ENCODE measurements at regions not wholly inside any gene's neighbourhood (a gene's known extent, or its start where the extent isn't known, plus 50 kb on each side); places are given as distances from the start of the nearest gene placed in this dataset.

DNA sequence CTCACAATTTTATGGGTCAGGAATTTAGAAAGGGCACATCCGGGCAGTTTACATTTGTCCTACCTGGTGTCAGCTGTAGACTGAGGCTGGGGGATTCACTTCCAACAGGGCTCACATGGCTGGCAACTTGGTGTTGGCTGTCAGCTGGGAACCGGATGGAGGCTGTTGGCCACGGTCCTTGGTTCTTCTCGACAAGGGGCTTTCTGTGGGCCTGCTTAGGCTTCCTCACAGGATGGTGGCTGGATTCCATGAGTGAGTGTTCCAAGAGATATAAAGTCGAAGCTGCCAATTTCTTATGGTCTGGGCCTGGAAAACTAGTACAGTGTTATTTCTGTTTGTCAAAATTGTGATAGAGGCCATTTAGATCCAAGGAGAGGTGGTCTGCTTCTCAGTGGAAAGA is 127.9 kb downstream of the PTCSC3 start:
- Histone ChIP-seq H3K27ac (ENCODE audit: poor library complexity, severe bottlenecking) (no peak overlapping the region), H3K27me3 (ENCODE audit: insufficient read depth, poor library complexity, severe bottlenecking) (peaks cover 11% of the 10 kb centered on the region), H3K9me3 (ENCODE audit: severe bottlenecking) (no peaks in the 10 kb centered on the region), H3K4me3 (ENCODE audit: severe bottlenecking) (no peak overlapping the region), H3K4me1 (ENCODE audit: insufficient read depth, poor library complexity, severe bottlenecking) (no peaks in the 10 kb centered on the region), H3K36me3 (ENCODE audit: low read depth) (no peaks in the 10 kb centered on the region)
- no peak for DNase-seq (ENCODE audit: low spot score)
- ATAC-seq (ENCODE audit: low read depth): no peak
- TF ChIP-seq, protein P1, sequence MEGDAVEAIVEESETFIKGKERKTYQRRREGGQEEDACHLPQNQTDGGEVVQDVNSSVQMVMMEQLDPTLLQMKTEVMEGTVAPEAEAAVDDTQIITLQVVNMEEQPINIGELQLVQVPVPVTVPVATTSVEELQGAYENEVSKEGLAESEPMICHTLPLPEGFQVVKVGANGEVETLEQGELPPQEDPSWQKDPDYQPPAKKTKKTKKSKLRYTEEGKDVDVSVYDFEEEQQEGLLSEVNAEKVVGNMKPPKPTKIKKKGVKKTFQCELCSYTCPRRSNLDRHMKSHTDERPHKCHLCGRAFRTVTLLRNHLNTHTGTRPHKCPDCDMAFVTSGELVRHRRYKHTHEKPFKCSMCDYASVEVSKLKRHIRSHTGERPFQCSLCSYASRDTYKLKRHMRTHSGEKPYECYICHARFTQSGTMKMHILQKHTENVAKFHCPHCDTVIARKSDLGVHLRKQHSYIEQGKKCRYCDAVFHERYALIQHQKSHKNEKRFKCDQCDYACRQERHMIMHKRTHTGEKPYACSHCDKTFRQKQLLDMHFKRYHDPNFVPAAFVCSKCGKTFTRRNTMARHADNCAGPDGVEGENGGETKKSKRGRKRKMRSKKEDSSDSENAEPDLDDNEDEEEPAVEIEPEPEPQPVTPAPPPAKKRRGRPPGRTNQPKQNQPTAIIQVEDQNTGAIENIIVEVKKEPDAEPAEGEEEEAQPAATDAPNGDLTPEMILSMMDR (IDR thresholded peaks at IDR 0.05; ENCODE audit: poor library complexity, severe bottlenecking): no peak

DNA sequence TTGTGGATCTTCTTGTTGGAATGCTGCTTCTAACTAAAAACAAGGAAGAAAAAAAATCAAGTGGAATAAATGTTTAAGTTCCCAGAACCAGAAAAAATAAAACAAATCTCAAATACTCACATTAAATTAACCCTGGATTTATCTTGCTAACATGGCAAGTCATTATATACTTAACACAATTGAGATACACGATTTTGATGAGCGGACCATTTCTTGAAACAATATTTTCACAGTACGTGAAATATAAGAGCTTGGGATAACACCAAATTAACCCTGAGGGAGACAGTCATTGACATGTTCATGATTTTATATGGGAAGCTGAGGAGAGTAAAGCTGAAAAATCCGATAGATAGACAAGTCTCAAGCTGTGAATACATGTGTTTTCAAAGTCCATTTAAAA is 128.6 kb downstream of the PTCSC3 start:
- TF ChIP-seq, protein P1 (IDR thresholded peaks at IDR 0.05; ENCODE audit: poor library complexity, severe bottlenecking): no peak
- no peaks in the 10 kb centered on the region for H3K9me3 ChIP-seq (ENCODE audit: severe bottlenecking)
- no peaks in the 10 kb centered on the region for H3K36me3 ChIP-seq (ENCODE audit: low read depth)
- H3K27ac ChIP-seq (ENCODE audit: poor library complexity, severe bottlenecking): no peak overlapping the region
- H3K4me3 ChIP-seq (ENCODE audit: severe bottlenecking): no peak overlapping the region
- peaks cover 11% of the 10 kb centered on the region for H3K27me3 ChIP-seq (ENCODE audit: insufficient read depth, poor library complexity, severe bottlenecking)
- DNase-seq (ENCODE audit: low spot score): no peak
- H3K4me1 ChIP-seq (ENCODE audit: insufficient read depth, poor library complexity, severe bottlenecking): no peaks in the 10 kb centered on the region
- no peak for ATAC-seq (ENCODE audit: low read depth)

DNA sequence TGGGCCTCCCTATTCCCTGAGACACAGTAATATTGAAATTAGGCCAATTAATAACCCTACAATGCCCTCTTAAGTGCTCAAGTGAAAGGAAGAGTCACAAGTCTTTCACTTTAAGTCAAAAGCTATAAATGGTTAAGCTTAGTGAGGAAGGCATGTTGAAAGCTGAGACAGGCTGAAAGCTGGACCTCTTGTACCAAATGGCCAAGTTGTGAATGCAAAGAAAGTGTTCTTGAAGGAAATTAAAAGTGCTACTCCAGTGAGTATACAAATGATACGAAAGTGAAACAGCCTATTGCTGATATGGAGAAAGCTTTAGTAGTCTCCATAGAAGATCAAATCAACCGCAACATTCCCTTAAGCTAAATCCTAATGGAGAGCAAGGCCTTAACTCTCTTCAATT is 140.8 kb downstream of the PTCSC3 start:
- Histone ChIP-seq H3K27ac (ENCODE audit: poor library complexity, severe bottlenecking) (no peak overlapping the region), H3K36me3 (ENCODE audit: low read depth) (no peaks in the 10 kb centered on the region), H3K4me3 (ENCODE audit: severe bottlenecking) (no peak overlapping the region), H3K9me3 (ENCODE audit: severe bottlenecking) (no peaks in the 10 kb centered on the region), H3K27me3 (ENCODE audit: insufficient read depth, poor library complexity, severe bottlenecking) (no peaks in the 10 kb centered on the region), H3K4me1 (ENCODE audit: insufficient read depth, poor library complexity, severe bottlenecking) (no peaks in the 10 kb centered on the region)
- DNase-seq (ENCODE audit: low spot score) (no peak), ATAC-seq (ENCODE audit: low read depth) (no peak)
- TF ChIP-seq, protein P1 (IDR thresholded peaks at IDR 0.05; ENCODE audit: poor library complexity, severe bottlenecking): no peak

DNA sequence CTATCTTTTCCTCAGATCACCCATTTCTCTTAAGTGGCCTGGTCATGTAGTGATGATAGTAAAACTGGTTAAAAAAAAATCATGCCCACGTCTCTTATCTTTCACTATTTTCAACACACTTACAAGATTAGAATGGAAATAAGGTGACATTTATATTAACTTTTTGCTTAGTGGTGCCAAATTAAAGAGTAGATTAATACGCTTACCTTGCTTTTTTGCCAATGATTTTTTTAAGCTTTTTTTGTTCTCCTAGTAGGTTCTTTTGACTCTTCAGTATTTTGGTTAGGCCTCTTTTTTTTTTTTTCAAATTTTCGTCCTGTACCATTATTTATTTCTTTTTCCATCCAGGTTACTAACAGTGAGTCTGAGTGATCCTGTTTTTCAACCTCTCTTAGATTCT is 147.9 kb downstream of the PTCSC3 start:
- Histone ChIP-seq H3K27me3 (ENCODE audit: insufficient read depth, poor library complexity, severe bottlenecking) (no peaks in the 10 kb centered on the region), H3K4me3 (ENCODE audit: severe bottlenecking) (no peak overlapping the region), H3K27ac (ENCODE audit: poor library complexity, severe bottlenecking) (no peak overlapping the region), H3K4me1 (ENCODE audit: insufficient read depth, poor library complexity, severe bottlenecking) (no peaks in the 10 kb centered on the region), H3K9me3 (ENCODE audit: severe bottlenecking) (no peaks in the 10 kb centered on the region), H3K36me3 (ENCODE audit: low read depth) (no peaks in the 10 kb centered on the region)
- DNase-seq (ENCODE audit: low spot score): no peak
- TF ChIP-seq, protein P1 (IDR thresholded peaks at IDR 0.05; ENCODE audit: poor library complexity, severe bottlenecking): no peak
- no peak for ATAC-seq (ENCODE audit: low read depth)

DNA sequence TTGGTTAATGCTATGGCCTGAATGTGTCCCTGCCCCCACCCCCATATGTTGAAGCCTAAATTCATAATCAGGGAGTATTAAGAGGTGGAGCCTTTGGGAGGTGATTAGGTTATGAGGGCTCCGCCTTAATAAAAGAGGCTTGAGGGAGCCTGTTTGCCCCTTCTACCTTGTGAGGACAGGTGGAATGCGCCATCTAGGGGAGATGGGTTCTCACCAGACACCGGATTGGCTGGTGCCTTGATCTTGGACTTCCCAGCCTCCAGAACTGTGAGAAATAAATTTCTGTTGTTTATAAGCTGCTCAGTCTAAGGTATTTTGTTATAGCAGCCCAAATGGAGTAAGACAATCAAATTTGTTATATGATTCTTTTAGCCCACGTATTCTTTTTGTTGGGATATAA is 148.3 kb downstream of the PTCSC3 start:
- Histone ChIP-seq H3K27me3 (ENCODE audit: insufficient read depth, poor library complexity, severe bottlenecking) (peaks cover 4% of the 10 kb centered on the region), H3K9me3 (ENCODE audit: severe bottlenecking) (no peaks in the 10 kb centered on the region), H3K4me1 (ENCODE audit: insufficient read depth, poor library complexity, severe bottlenecking) (no peaks in the 10 kb centered on the region), H3K27ac (ENCODE audit: poor library complexity, severe bottlenecking) (no peak overlapping the region), H3K36me3 (ENCODE audit: low read depth) (no peaks in the 10 kb centered on the region), H3K4me3 (ENCODE audit: severe bottlenecking) (no peak overlapping the region)
- ATAC-seq (ENCODE audit: low read depth): no peak
- TF ChIP-seq, protein P1 (IDR thresholded peaks at IDR 0.05; ENCODE audit: poor library complexity, severe bottlenecking): peak; percentile 32
- DNase-seq (ENCODE audit: low spot score): no peak
